GM23248 (cell line): ENCODE measurements at regions not wholly inside any gene's neighbourhood (a gene's known extent, or its start where the extent isn't known, plus 50 kb on each side); places are given as distances from the start of the nearest gene placed in this dataset.
"Not testable (repeated sequence)": the region's sequence is repeated elsewhere in the genome, so short reads cannot be mapped to it uniquely, and the experiment has no call there.

ENCODE experiments used
- DNase-seq: peaks from one replicate; pipeline ENCODE4 v3.0.0-alpha.2; 2015
- H2AFZ ChIP-seq: fragments of 200-600 bp; sonication (generic); 2 replicates; pipeline ENCODE4 v1.6.1; 2016; ENCODE audit warnings: antibody characterized with exemption
- H3F3A ChIP-seq: fragments of 200-600 bp; sonication (generic); 2 replicates; pipeline ENCODE4 v1.6.1; 2016; ENCODE audit warnings: mild to moderate bottlenecking, antibody characterized with exemption, mixed run types; ENCODE audit not compliant: insufficient read depth
- H3K27ac ChIP-seq: fragments of 200-600 bp; sonication (generic); 2 replicates; pipeline ENCODE4 v1.5.1; 2016; ENCODE audit warnings: mild to moderate bottlenecking
- H3K27me3 ChIP-seq: fragments of 200-600 bp; sonication (generic); replicated peaks from 2 replicates; pipeline ENCODE4 v1.6.1; 2016; ENCODE audit warnings: mild to moderate bottlenecking; ENCODE audit not compliant: insufficient read depth
- H3K36me3 ChIP-seq: fragments of 200-600 bp; sonication (generic); 2 replicates; pipeline ENCODE4 v1.6.1; 2016; ENCODE audit warnings: low read depth, mild to moderate bottlenecking
- H3K4me1 ChIP-seq: fragments of 200-600 bp; sonication (generic); 2 replicates; pipeline ENCODE4 v1.6.1; 2016; ENCODE audit warnings: mild to moderate bottlenecking; ENCODE audit not compliant: insufficient read depth
- H3K4me2 ChIP-seq: fragments of 200-600 bp; sonication (generic); one replicate; pipeline ENCODE4 v1.6.1; 2016; ENCODE audit warnings: mild to moderate bottlenecking; ENCODE audit not compliant: unreplicated experiment
- H3K4me3 ChIP-seq: fragments of 200-600 bp; sonication (generic); 2 replicates; pipeline ENCODE4 v1.5.1; 2016; ENCODE audit warnings: mild to moderate bottlenecking
- H3K79me2 ChIP-seq: fragments of 200-600 bp; sonication (generic); 2 replicates; pipeline ENCODE4 v1.6.1; 2016; ENCODE audit warnings: mild to moderate bottlenecking; ENCODE audit not compliant: insufficient read depth
- H3K9ac ChIP-seq: fragments of 200-600 bp; sonication (generic); 2 replicates; pipeline ENCODE4 v1.6.1; 2016; ENCODE audit warnings: mild to moderate bottlenecking
- H3K9me2 ChIP-seq: fragments of 200-600 bp; sonication (generic); 2 replicates; pipeline ENCODE4 v1.6.1; 2016; ENCODE audit warnings: mixed run types, mild to moderate bottlenecking, moderate library complexity; ENCODE audit not compliant: insufficient read depth
- H3K9me3 ChIP-seq: fragments of 200-600 bp; sonication (generic); one replicate; pipeline ENCODE4 v1.6.1; 2017; ENCODE audit warnings: low read depth
- H4K20me1 ChIP-seq: fragments of 200-600 bp; sonication (generic); 2 replicates; pipeline ENCODE4 v1.6.0; 2016; ENCODE audit not compliant: insufficient read depth
- WGBS, 2 experiments: methylation state at CpG; one replicate each; pipeline ENCODE4 v1.1.6; 2015 to 2017; ENCODE audit warnings: low lambda C conversion rate in 2 of 2, low coverage in 1 of 2; ENCODE audit errors: missing lambda C conversion rate in 2 of 2; 5-methylcytosine and 5-hydroxymethylcytosine counted together
- in situ Hi-C: fragments of 300-500 bp; cut with MboI; formaldehyde crosslinking; loops from 2 replicates; pipeline ENCODE4 v1.15.0; 2020

GRCh38 chr7:97928844-97929243 lies 56.6 kb upstream of the ASNS start:
- H4K20me1 ChIP-seq, H2AFZ ChIP-seq, DNase-seq, H3K36me3 ChIP-seq, H3K27ac ChIP-seq, H3K4me1 ChIP-seq, H3K4me2 ChIP-seq, in situ Hi-C loops, H3F3A ChIP-seq, H3K27me3 ChIP-seq, H3K9me2 ChIP-seq, H3K9ac ChIP-seq, H3K4me3 ChIP-seq, H3K79me2 ChIP-seq, H3K9me3 ChIP-seq: not testable (repeated sequence)
- WGBS, 2 experiments = 43 to 53% methylated on average over 6 of the region's 6 CpGs

GRCh38 chr7:97927790-97928748 lies 55.9 kb upstream of the ASNS start:
- H3F3A ChIP-seq, H3K9me2 ChIP-seq, H3K9ac ChIP-seq, H4K20me1 ChIP-seq, H3K9me3 ChIP-seq, H3K4me1 ChIP-seq, in situ Hi-C loops, H3K79me2 ChIP-seq, H3K36me3 ChIP-seq, H3K27ac ChIP-seq, H3K27me3 ChIP-seq: not testable (repeated sequence)
- peak overlapping the region; percentile 90 for H2AFZ ChIP-seq
- H3K4me2 ChIP-seq = peak overlapping the region; percentile 88
- peak; percentile 48 for DNase-seq
- peak overlapping the region; percentile 73 for H3K4me3 ChIP-seq
- 2 to 5% methylated on average over 43 to 66 of the region's 80 CpGs for WGBS, 2 experiments
